Transverse colon (tissue), 4 donors: ENCODE measurements at regions not wholly inside any gene's neighbourhood (a gene's known extent, or its start where the extent isn't known, plus 50 kb on each side); places are given as distances from the start of the nearest gene placed in this dataset.

Source experiments
- DNase-seq: peaks from one replicate; pipeline ENCODE4 v3.0.0-alpha.2; 2019
- H3K27ac ChIP-seq, 4 donors: fragments of 200-600 bp; sonication (generic); 2 replicates each; pipeline ENCODE4 v1.5.1; 2016 to 2018; ENCODE audit warnings: inconsistent platforms in 4 of 4
- H3K27me3 ChIP-seq: fragments of 200-600 bp; sonication (generic); 2 replicates; pipeline ENCODE4 v1.5.1; 2017; ENCODE audit warnings: inconsistent platforms
- H3K36me3 ChIP-seq, 4 donors: fragments of 200-600 bp; sonication (generic); 2 replicates each; pipeline ENCODE4 v1.5.1; 2017 to 2019; ENCODE audit warnings: inconsistent platforms in 4 of 4
- H3K4me1 ChIP-seq, 4 donors: fragments of 200-600 bp; sonication (generic); 2 replicates each; pipeline ENCODE4 v1.5.1; 2017 to 2020; ENCODE audit warnings: inconsistent platforms in 4 of 4
- H3K4me3 ChIP-seq, 4 donors: fragments of 200-600 bp; sonication (generic); 1 replicate in 1 of 4; 2 replicates in 3 of 4; pipeline versions ENCODE4 v1.5.1 to v1.6.1; 2017 to 2019; ENCODE audit warnings: inconsistent platforms in 4 of 4
- H3K9me3 ChIP-seq, 2 donors: fragments of 200-600 bp; sonication (generic); 2 replicates each; pipeline ENCODE4 v1.5.1; 2017 to 2019; ENCODE audit warnings: inconsistent platforms in 2 of 2
- CTCF ChIP-seq, 5 experiments: fragments of 200-600 bp in 3 of 5; fragments of 450-650 bp in 2 of 5; sonication (generic) in 3 of 5; IDR thresholded peaks; 1 replicate in 2 of 5; 2 replicates in 3 of 5; pipeline ENCODE4 v1.5.1; 2016 to 2017; ENCODE audit warnings: antibody characterized with exemption in 5 of 5, inconsistent platforms in 3 of 5, mild to moderate bottlenecking in 2 of 5, moderate library complexity in 1 of 5
- EP300 ChIP-seq: sonication (generic); formaldehyde crosslinking; IDR thresholded peaks from one replicate; pipeline ENCODE4 v1.6.1; 2017; ENCODE audit warnings: antibody characterized with exemption, low read depth
- POLR2A ChIP-seq: fragments of 450-650 bp; IDR thresholded peaks from one replicate; pipeline ENCODE4 v1.6.1; 2016; ENCODE audit warnings: antibody characterized with exemption, mild to moderate bottlenecking, moderate library complexity
- POLR2AphosphoS5 ChIP-seq, 3 donors: sonication (generic); formaldehyde crosslinking; IDR thresholded peaks; one replicate each; pipeline ENCODE4 v1.6.1; 2016; ENCODE audit warnings: antibody characterized with exemption in 3 of 3
- WGBS, 2 donors: methylation state at CpG; one replicate each; pipeline ENCODE4 v1.1.5; 2018; ENCODE audit warnings: low coverage in 1 of 2; 5-methylcytosine and 5-hydroxymethylcytosine counted together
- in situ Hi-C, 4 donors: fragments of 200-750 bp; cut with MboI; loops; one replicate each; pipeline versions ENCODE4 v1.15.0 to v1.15.1; 2017; ENCODE audit warnings: low sequenced_read_pairs in 3 of 4, low pct_ligation_motif_present in 1 of 4, low pct_unique_long_range_greater_than_20kb in 1 of 4
- intact Hi-C: fragments of 100-400 bp; cut with DNase I; formaldehyde crosslinking; loops from one replicate; pipeline ENCODE4 v1.15.1; 2023; ENCODE audit warnings: low total_unique reads

GRCh38 chr13:106133025-106133424 is 402.4 kb downstream of the EFNB2 start:
- WGBS, 2 donors: 14 to 55% methylated on average over 1 to 2 of the region's 2 CpGs
- in situ Hi-C loops: no loop called here
- H3K4me1 ChIP-seq: peaks cover 0 to 31% (median 13%) of the 10 kb centered on the region in 4 donors

GRCh38 chr13:106132216-106132615 is 403.2 kb downstream of the EFNB2 start:
- Histone ChIP-seq H3K27ac (peak overlapping the region in 3 of 4 donors; percentile 21 to 49 (median 46)), H3K36me3 (no peaks in the 10 kb centered on the region), H3K4me3 (no peak overlapping the region), H3K27me3 (no peaks in the 10 kb centered on the region), H3K4me1 (peaks cover 0 to 31% (median 13%) of the 10 kb centered on the region in 4 donors), H3K9me3 (no peaks in the 10 kb centered on the region)
- TF ChIP-seq EP300: no peak
- TF ChIP-seq POLR2A: no peak
- 48% methylated on average over 1 of the region's 1 CpG; no CpG with 5 or more reads in 1 of the 2 donors for WGBS, 2 donors
- in situ Hi-C loops: no loop called here
- no peak for DNase-seq
- intact Hi-C loops: no loop called here

More at GRCh38 chr13:106133025-106133424, 402.4 kb downstream of the EFNB2 start:
- H3K9me3 ChIP-seq: no peaks in the 10 kb centered on the region
- no peaks in the 10 kb centered on the region for H3K36me3 ChIP-seq
- H3K4me3 ChIP-seq: no peak overlapping the region
- intact Hi-C loops: no loop called here
- TF ChIP-seq EP300 (no peak), POLR2A (no peak), POLR2AphosphoS5 (IDR thresholded peaks at IDR 0.05) (no peak), CTCF (IDR thresholded peaks at IDR 0.05) (no peak)
- no peaks in the 10 kb centered on the region for H3K27me3 ChIP-seq
- H3K27ac ChIP-seq: peak overlapping the region in 1 of 4 donors; percentile 46
- DNase-seq: no peak

- TF ChIP-seq CTCF (IDR thresholded peaks at IDR 0.05) (no peak), POLR2A (no peak), POLR2AphosphoS5 (IDR thresholded peaks at IDR 0.05) (no peak), EP300 (no peak)
- 44 to 47% methylated on average over 2 of the region's 2 CpGs for WGBS, 2 donors
- Histone ChIP-seq H3K36me3 (no peaks in the 10 kb centered on the region), H3K27me3 (no peaks in the 10 kb centered on the region), H3K4me1 (peaks cover 0 to 31% (median 13%) of the 10 kb centered on the region in 4 donors), H3K4me3 (no peak overlapping the region), H3K9me3 (no peaks in the 10 kb centered on the region), H3K27ac (no peak overlapping the region)
- intact Hi-C loops (no loop called here), in situ Hi-C loops (no loop called here)
- no peak for DNase-seq
Observed at GRCh38 chr13:106129993-106130392, 405.5 kb downstream of the EFNB2 start.

- Histone ChIP-seq H3K36me3 (no peaks in the 10 kb centered on the region), H3K27ac (peak overlapping the region in 3 of 4 donors; percentile 16 to 51 (median 25)), H3K27me3 (no peaks in the 10 kb centered on the region), H3K9me3 (no peaks in the 10 kb centered on the region), H3K4me3 (no peak overlapping the region), H3K4me1 (peaks cover 0 to 31% (median 13%) of the 10 kb centered on the region in 4 donors)
- in situ Hi-C loops: no loop called here
- intact Hi-C loops: no loop called here
- WGBS, 2 donors: 36 to 54% methylated on average over 1 of the region's 1 CpG
- TF ChIP-seq EP300: no peak
- no peak for TF ChIP-seq CTCF (IDR thresholded peaks at IDR 0.05)
- no peak for TF ChIP-seq POLR2AphosphoS5 (IDR thresholded peaks at IDR 0.05)
- TF ChIP-seq POLR2A: no peak
- DNase-seq: no peak
Observed at GRCh38 chr13:106129273-106129672, 406.2 kb downstream of the EFNB2 start.

DNA sequence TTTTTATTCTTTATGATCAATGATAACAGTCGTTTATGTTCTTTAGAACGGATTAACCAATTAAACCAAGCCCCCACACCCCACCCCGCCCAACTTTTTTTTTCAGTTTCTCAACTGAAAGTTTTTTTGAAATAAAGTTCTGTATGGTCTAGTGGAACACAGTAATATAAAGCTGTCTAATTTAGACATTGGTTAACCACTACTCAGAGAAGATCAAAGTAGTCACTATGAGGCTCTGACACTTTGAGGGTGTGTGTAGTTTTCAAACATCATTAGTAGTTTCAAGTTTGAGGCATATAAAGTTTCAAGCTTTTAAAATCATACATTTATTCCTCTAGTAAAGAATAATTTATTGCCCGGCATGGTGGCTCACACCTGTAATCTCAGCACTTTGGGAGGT is 413.2 kb downstream of the EFNB2 start:
- Histone ChIP-seq H3K27ac (no peak overlapping the region), H3K36me3 (no peaks in the 10 kb centered on the region), H3K4me1 (no peaks in the 10 kb centered on the region), H3K27me3 (no peaks in the 10 kb centered on the region), H3K4me3 (no peak overlapping the region), H3K9me3 (no peaks in the 10 kb centered on the region)
- DNase-seq: no peak
- in situ Hi-C loops (no loop called here), intact Hi-C loops (no loop called here)
- TF ChIP-seq POLR2AphosphoS5 (IDR thresholded peaks at IDR 0.05) (no peak), EP300 (no peak), POLR2A (no peak), CTCF (IDR thresholded peaks at IDR 0.05) (no peak)
- 51 to 76% methylated on average over 3 to 4 of the region's 4 CpGs for WGBS, 2 donors
